Neuronal stem cell (in vitro differentiated cells): ENCODE measurements at regions not wholly inside any gene's neighbourhood (a gene's known extent, or its start where the extent isn't known, plus 50 kb on each side); places are given as distances from the start of the nearest gene placed in this dataset.

ENCODE experiments used
- DNase-seq: peaks from one replicate; pipeline ENCODE4 v3.0.0-alpha.2; 2013; ENCODE audit warnings: low spot score
- H2AFZ ChIP-seq: one replicate; pipeline ENCODE4 v1.6.1; 2013; ENCODE audit warnings: mild to moderate bottlenecking, low read length, inconsistent platforms
- H2AK5ac ChIP-seq: 2 replicates; pipeline ENCODE4 v1.6.1; 2013; ENCODE audit warnings: low read depth, mild to moderate bottlenecking, inconsistent platforms, low read length, moderate library complexity, mixed read lengths
- H2BK120ac ChIP-seq: 2 replicates; pipeline ENCODE4 v1.6.1; 2013; ENCODE audit warnings: low read depth, mild to moderate bottlenecking, inconsistent platforms, low read length, moderate library complexity, mixed read lengths
- H2BK12ac ChIP-seq: one replicate; pipeline ENCODE4 v1.6.1; 2013; ENCODE audit warnings: low read length, inconsistent platforms
- H2BK15ac ChIP-seq: 2 replicates; pipeline ENCODE4 v1.6.1; 2013; ENCODE audit warnings: mild to moderate bottlenecking, low read length, inconsistent platforms, mixed read lengths
- H2BK5ac ChIP-seq: one replicate; pipeline ENCODE4 v1.6.1; 2013; ENCODE audit warnings: inconsistent platforms, mild to moderate bottlenecking, low read length, moderate library complexity
- H3K14ac ChIP-seq: one replicate; pipeline ENCODE4 v1.6.1; 2013; ENCODE audit warnings: low read length, inconsistent platforms
- H3K18ac ChIP-seq: 2 replicates; pipeline ENCODE4 v1.6.1; 2013; ENCODE audit warnings: low read length, inconsistent platforms
- H3K23ac ChIP-seq: 2 replicates; pipeline ENCODE4 v1.6.1; 2013; ENCODE audit warnings: low read depth, mild to moderate bottlenecking, mixed read lengths, low read length, inconsistent platforms; ENCODE audit not compliant: poor library complexity
- H3K27ac ChIP-seq: replicated peaks from 3 replicates; pipeline ENCODE4 v1.5.1; 2013; ENCODE audit warnings: low read length, inconsistent platforms
- H3K27me3 ChIP-seq, 3 experiments: 2 replicates each; pipeline ENCODE4 v1.6.1; 2013; ENCODE audit warnings: low read length in 3 of 3, mild to moderate bottlenecking in 2 of 3, inconsistent platforms in 1 of 3, low read depth in 1 of 3, mixed read lengths in 1 of 3, moderate library complexity in 1 of 3; ENCODE audit not compliant: control insufficient read depth in 3 of 3, insufficient read depth in 3 of 3
- H3K36me3 ChIP-seq, 2 donors: replicated peaks in 1 of 2; 2 replicates each; pipeline ENCODE4 v1.6.1; 2013; ENCODE audit warnings: low read length in 2 of 2; ENCODE audit not compliant: control insufficient read depth in 2 of 2, insufficient read depth in 2 of 2
- H3K4ac ChIP-seq: 2 replicates; pipeline ENCODE4 v1.6.1; 2013; ENCODE audit warnings: inconsistent platforms, mild to moderate bottlenecking, low read length, moderate library complexity
- H3K4me1 ChIP-seq, 2 donors: 1 replicate in 1 of 2; 2 replicates in 1 of 2; pipeline ENCODE4 v1.6.1; 2013; ENCODE audit warnings: low read length in 2 of 2, low read depth in 1 of 2; ENCODE audit not compliant: control insufficient read depth in 2 of 2, insufficient read depth in 1 of 2
- H3K4me2 ChIP-seq: one replicate; pipeline ENCODE4 v1.6.1; 2013; ENCODE audit warnings: mild to moderate bottlenecking, low read length, inconsistent platforms; ENCODE audit not compliant: insufficient read depth, poor library complexity, severe bottlenecking
- H3K4me3 ChIP-seq, 2 donors: 2 replicates each; pipeline ENCODE4 v1.5.1; 2013; ENCODE audit warnings: low read length in 2 of 2, mild to moderate bottlenecking in 2 of 2, inconsistent platforms in 1 of 2, moderate library complexity in 1 of 2
- H3K79me1 ChIP-seq: one replicate; pipeline ENCODE4 v1.6.1; 2013; ENCODE audit warnings: low read depth, mild to moderate bottlenecking, inconsistent platforms, low read length, moderate library complexity
- H3K9ac ChIP-seq: one replicate; pipeline ENCODE4 v1.6.1; 2013; ENCODE audit warnings: mild to moderate bottlenecking, low read depth, low read length, inconsistent platforms; ENCODE audit not compliant: poor library complexity
- H3K9me3 ChIP-seq, 2 donors: replicated peaks in 1 of 2; 2 replicates each; pipeline versions ENCODE3 to v1.6.1; 2013; ENCODE audit warnings: low read length in 2 of 2, mild to moderate bottlenecking in 2 of 2, inconsistent platforms in 1 of 2, low read depth in 1 of 2, mixed read lengths in 1 of 2, moderate library complexity in 1 of 2; ENCODE audit not compliant: control insufficient read depth in 2 of 2, insufficient read depth in 1 of 2
- H4K8ac ChIP-seq: one replicate; pipeline ENCODE4 v1.6.1; 2013; ENCODE audit warnings: low read depth, mild to moderate bottlenecking, inconsistent platforms, low read length, moderate library complexity
- H4K91ac ChIP-seq: one replicate; pipeline ENCODE4 v1.6.1; 2013; ENCODE audit warnings: low read length, low read depth, mild to moderate bottlenecking, inconsistent platforms; ENCODE audit not compliant: poor library complexity
- WGBS, 2 donors: extraction: QIAGEN DNeasy Blood & Tissue Kit; methylation state at CpG; one replicate each; pipeline ENCODE4 v1.1.7; 2013; ENCODE audit warnings: missing lambda C conversion rate in 2 of 2, mixed read lengths in 1 of 2; ENCODE audit not compliant: insufficient read length in 2 of 2, insufficient replicate concordance in 1 of 2; ENCODE audit errors: extremely low coverage in 2 of 2; 5-methylcytosine and 5-hydroxymethylcytosine counted together

DNA sequence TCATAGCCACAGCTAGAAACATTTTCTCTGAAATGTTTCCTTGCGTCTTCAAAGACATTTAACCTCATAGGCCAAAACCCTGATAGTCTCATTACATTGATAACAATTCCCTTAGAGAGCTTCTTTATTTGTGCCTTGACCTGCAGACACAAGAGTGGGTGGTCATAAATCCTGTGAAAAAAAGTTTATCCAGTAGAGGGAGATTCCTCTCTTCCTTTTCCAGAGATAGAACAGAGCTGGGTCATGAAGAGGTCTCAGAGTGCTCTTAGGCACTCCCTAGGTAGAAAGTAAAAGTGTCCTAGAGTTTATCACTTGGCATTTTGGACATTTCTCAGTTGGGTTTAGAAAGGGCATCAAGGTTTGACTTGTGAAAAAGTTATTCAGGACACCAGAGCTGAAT is 426.1 kb downstream of the NUF2 start:
- Histone ChIP-seq H3K79me1 (no peaks in the 10 kb centered on the region), H2BK5ac (no peak overlapping the region), H3K4me2 (no peak overlapping the region), H3K27ac (no peak overlapping the region), H2AK5ac (no peak overlapping the region), H3K14ac (no peak overlapping the region), H3K23ac (no peak overlapping the region), H4K8ac (no peak overlapping the region), H3K36me3 (no peaks in the 10 kb centered on the region), H3K4me3 (no peak overlapping the region), H2BK120ac (no peak overlapping the region), H3K27me3 (no peaks in the 10 kb centered on the region), H3K18ac (no peak overlapping the region), H3K9me3 (peaks cover 0 to 6% of the 10 kb centered on the region in 2 donors), H3K4ac (no peak overlapping the region), H4K91ac (no peak overlapping the region), H2BK15ac (no peak overlapping the region), H2AFZ (no peak overlapping the region), H3K9ac (no peak overlapping the region), H2BK12ac (no peak overlapping the region), H3K4me1 (peaks cover 0 to 5% of the 10 kb centered on the region in 2 donors)
- WGBS, 2 donors: no CpG with 5 or more reads among the region's 1 CpG
- no peak for DNase-seq

- no peak overlapping the region for H3K4ac ChIP-seq
- H3K9me3 ChIP-seq: peaks cover 0 to 2% of the 10 kb centered on the region in 2 donors
- no peak for DNase-seq
- no peak overlapping the region for H2AK5ac ChIP-seq
- no CpG with 5 or more reads among the region's 3 CpGs for WGBS, 2 donors
- no peaks in the 10 kb centered on the region for H3K4me1 ChIP-seq
- H3K27ac ChIP-seq: no peak overlapping the region
- no peak overlapping the region for H3K14ac ChIP-seq
- no peak overlapping the region for H2BK12ac ChIP-seq
- no peak overlapping the region for H2AFZ ChIP-seq
- H3K27me3 ChIP-seq: no peaks in the 10 kb centered on the region
- no peak overlapping the region for H4K91ac ChIP-seq
- no peaks in the 10 kb centered on the region for H3K36me3 ChIP-seq
- no peak overlapping the region for H2BK120ac ChIP-seq
- H3K4me3 ChIP-seq: no peak overlapping the region
- H3K23ac ChIP-seq: no peak overlapping the region
- H2BK5ac ChIP-seq: no peak overlapping the region
- no peak overlapping the region for H3K18ac ChIP-seq
- no peaks in the 10 kb centered on the region for H3K79me1 ChIP-seq
- H2BK15ac ChIP-seq: no peak overlapping the region
- H3K9ac ChIP-seq: no peak overlapping the region
- no peak overlapping the region for H3K4me2 ChIP-seq
- no peak overlapping the region for H4K8ac ChIP-seq
Observed at GRCh38 chr1:163758977-163759670, 437.4 kb downstream of the NUF2 start.

- no peak overlapping the region for H4K8ac ChIP-seq
- H3K36me3 ChIP-seq: no peaks in the 10 kb centered on the region
- no peak overlapping the region for H3K4me3 ChIP-seq
- H3K9ac ChIP-seq: no peak overlapping the region
- H3K27ac ChIP-seq: no peak overlapping the region
- peaks cover 0 to 2% of the 10 kb centered on the region in 2 donors for H3K9me3 ChIP-seq
- H3K4ac ChIP-seq: no peak overlapping the region
- no peaks in the 10 kb centered on the region for H3K79me1 ChIP-seq
- H2BK15ac ChIP-seq: no peak overlapping the region
- no peak overlapping the region for H2BK120ac ChIP-seq
- no peak overlapping the region for H3K14ac ChIP-seq
- no peak overlapping the region for H3K23ac ChIP-seq
- no peaks in the 10 kb centered on the region for H3K4me1 ChIP-seq
- WGBS, 2 donors: no CpG with 5 or more reads among the region's 3 CpGs
- H3K27me3 ChIP-seq: no peaks in the 10 kb centered on the region
- no peak for DNase-seq
- no peak overlapping the region for H3K18ac ChIP-seq
- no peak overlapping the region for H2AK5ac ChIP-seq
- H2BK12ac ChIP-seq: no peak overlapping the region
- H4K91ac ChIP-seq: no peak overlapping the region
- no peak overlapping the region for H3K4me2 ChIP-seq
- H2BK5ac ChIP-seq: no peak overlapping the region
- H2AFZ ChIP-seq: no peak overlapping the region
Observed at GRCh38 chr1:163761898-163762297, 440.1 kb downstream of the NUF2 start.

DNA sequence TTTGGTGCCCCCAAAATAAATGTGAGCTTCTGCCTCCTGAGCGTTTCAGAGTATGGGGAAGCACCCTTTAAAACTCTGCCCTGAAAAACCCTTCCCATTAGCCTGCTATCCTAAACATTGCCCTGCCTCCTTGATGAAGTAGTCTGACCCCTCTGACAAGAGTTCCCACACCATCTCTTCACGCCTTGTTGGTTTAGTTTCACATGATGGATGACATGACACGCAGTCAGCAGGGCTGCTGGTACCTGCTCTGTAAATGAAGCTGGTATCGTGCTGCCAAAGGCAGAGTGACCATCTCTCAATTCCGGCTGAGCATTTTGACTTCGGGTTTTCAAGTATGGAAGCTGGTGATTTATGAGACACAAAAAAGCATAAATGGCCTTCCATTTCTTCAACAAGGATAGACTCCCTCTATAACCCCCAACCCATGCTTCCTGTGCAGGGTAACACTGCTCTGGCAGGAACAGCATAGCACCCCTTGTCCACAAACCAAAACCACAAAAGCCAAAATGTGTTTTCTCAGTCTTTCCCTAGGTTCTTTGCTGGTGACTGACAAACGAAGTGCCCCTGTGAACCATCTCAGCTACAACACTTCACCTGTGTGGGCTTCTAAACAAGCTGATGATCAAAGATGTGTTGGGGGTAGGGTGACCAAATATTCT is 444.6 kb downstream of the NUF2 start:
- Histone ChIP-seq H4K91ac (no peak overlapping the region), H2AFZ (no peak overlapping the region), H3K27me3 (no peaks in the 10 kb centered on the region), H3K79me1 (no peaks in the 10 kb centered on the region), H2BK12ac (no peak overlapping the region), H3K36me3 (no peaks in the 10 kb centered on the region), H3K9ac (no peak overlapping the region), H4K8ac (no peak overlapping the region), H3K18ac (no peak overlapping the region), H3K4me2 (no peak overlapping the region), H3K9me3 (no peaks in the 10 kb centered on the region), H2AK5ac (no peak overlapping the region), H3K4me1 (no peaks in the 10 kb centered on the region), H3K4ac (no peak overlapping the region), H2BK15ac (no peak overlapping the region), H3K4me3 (no peak overlapping the region), H3K27ac (no peak overlapping the region), H3K23ac (no peak overlapping the region), H2BK5ac (no peak overlapping the region), H3K14ac (no peak overlapping the region), H2BK120ac (no peak overlapping the region)
- no peak for DNase-seq
- no CpG with 5 or more reads among the region's 7 CpGs for WGBS, 2 donors
